GM23248 (cell line): ENCODE measurements at regions not wholly inside any gene's neighbourhood (a gene's known extent, or its start where the extent isn't known, plus 50 kb on each side); places are given as distances from the start of the nearest gene placed in this dataset.
A peak's percentile ranks its signal among the peaks of the same experiment; 100 is the strongest.

ENCODE experiments used
- DNase-seq: peaks from one replicate; pipeline ENCODE4 v3.0.0-alpha.2; 2015
- H2AFZ ChIP-seq: fragments of 200-600 bp; sonication (generic); 2 replicates; pipeline ENCODE4 v1.6.1; 2016; ENCODE audit warnings: antibody characterized with exemption
- H3F3A ChIP-seq: fragments of 200-600 bp; sonication (generic); 2 replicates; pipeline ENCODE4 v1.6.1; 2016; ENCODE audit warnings: mild to moderate bottlenecking, antibody characterized with exemption, mixed run types; ENCODE audit not compliant: insufficient read depth
- H3K27ac ChIP-seq: fragments of 200-600 bp; sonication (generic); 2 replicates; pipeline ENCODE4 v1.5.1; 2016; ENCODE audit warnings: mild to moderate bottlenecking
- H3K27me3 ChIP-seq: fragments of 200-600 bp; sonication (generic); replicated peaks from 2 replicates; pipeline ENCODE4 v1.6.1; 2016; ENCODE audit warnings: mild to moderate bottlenecking; ENCODE audit not compliant: insufficient read depth
- H3K36me3 ChIP-seq: fragments of 200-600 bp; sonication (generic); 2 replicates; pipeline ENCODE4 v1.6.1; 2016; ENCODE audit warnings: low read depth, mild to moderate bottlenecking
- H3K4me1 ChIP-seq: fragments of 200-600 bp; sonication (generic); 2 replicates; pipeline ENCODE4 v1.6.1; 2016; ENCODE audit warnings: mild to moderate bottlenecking; ENCODE audit not compliant: insufficient read depth
- H3K4me2 ChIP-seq: fragments of 200-600 bp; sonication (generic); one replicate; pipeline ENCODE4 v1.6.1; 2016; ENCODE audit warnings: mild to moderate bottlenecking; ENCODE audit not compliant: unreplicated experiment
- H3K4me3 ChIP-seq: fragments of 200-600 bp; sonication (generic); 2 replicates; pipeline ENCODE4 v1.5.1; 2016; ENCODE audit warnings: mild to moderate bottlenecking
- H3K79me2 ChIP-seq: fragments of 200-600 bp; sonication (generic); 2 replicates; pipeline ENCODE4 v1.6.1; 2016; ENCODE audit warnings: mild to moderate bottlenecking; ENCODE audit not compliant: insufficient read depth
- H3K9ac ChIP-seq: fragments of 200-600 bp; sonication (generic); 2 replicates; pipeline ENCODE4 v1.6.1; 2016; ENCODE audit warnings: mild to moderate bottlenecking
- H3K9me2 ChIP-seq: fragments of 200-600 bp; sonication (generic); 2 replicates; pipeline ENCODE4 v1.6.1; 2016; ENCODE audit warnings: mixed run types, mild to moderate bottlenecking, moderate library complexity; ENCODE audit not compliant: insufficient read depth
- H3K9me3 ChIP-seq: fragments of 200-600 bp; sonication (generic); one replicate; pipeline ENCODE4 v1.6.1; 2017; ENCODE audit warnings: low read depth
- H4K20me1 ChIP-seq: fragments of 200-600 bp; sonication (generic); 2 replicates; pipeline ENCODE4 v1.6.0; 2016; ENCODE audit not compliant: insufficient read depth
- EZH2 ChIP-seq: fragments of 200-600 bp; sonication (generic); IDR thresholded peaks from 2 replicates; pipeline ENCODE4 v1.6.1; 2018; ENCODE audit warnings: antibody characterized with exemption, mild to moderate bottlenecking; ENCODE audit not compliant: insufficient read depth, poor library complexity, severe bottlenecking
- EZH2phosphoT487 ChIP-seq: fragments of 200-600 bp; sonication (generic); IDR thresholded peaks from 2 replicates; pipeline ENCODE4 v1.6.1; 2018; ENCODE audit warnings: antibody characterized with exemption, moderate library complexity, mild to moderate bottlenecking, low read depth; ENCODE audit not compliant: insufficient read depth
- WGBS, 2 experiments: methylation state at CpG; one replicate each; pipeline ENCODE4 v1.1.6; 2015 to 2017; ENCODE audit warnings: low lambda C conversion rate in 2 of 2, low coverage in 1 of 2; ENCODE audit errors: missing lambda C conversion rate in 2 of 2; 5-methylcytosine and 5-hydroxymethylcytosine counted together
- in situ Hi-C: fragments of 300-500 bp; cut with MboI; formaldehyde crosslinking; loops from 2 replicates; pipeline ENCODE4 v1.15.0; 2020

- H3K79me2 ChIP-seq = no peaks in the 10 kb centered on the region
- H2AFZ ChIP-seq = no peak overlapping the region
- no peaks in the 10 kb centered on the region for H3K9me3 ChIP-seq
- H3K27me3 ChIP-seq = no peaks in the 10 kb centered on the region
- no peaks in the 10 kb centered on the region for H3F3A ChIP-seq
- H4K20me1 ChIP-seq = no peaks in the 10 kb centered on the region
- no peak overlapping the region for H3K27ac ChIP-seq
- TF ChIP-seq EZH2 (no peak), EZH2phosphoT487 (no peak)
- in situ Hi-C loops = no loop called here
- 26 to 36% methylated on average over 7 of the region's 7 CpGs for WGBS, 2 experiments
- no peak overlapping the region for H3K4me2 ChIP-seq
- H3K9ac ChIP-seq = no peak overlapping the region
- no peaks in the 10 kb centered on the region for H3K36me3 ChIP-seq
- H3K4me3 ChIP-seq = no peak overlapping the region
- no peaks in the 10 kb centered on the region for H3K9me2 ChIP-seq
- no peak for DNase-seq
- H3K4me1 ChIP-seq = no peaks in the 10 kb centered on the region
Measured at GRCh38 chr11:134700101-134700640, 288.1 kb upstream of the B3GAT1 start.

DNA sequence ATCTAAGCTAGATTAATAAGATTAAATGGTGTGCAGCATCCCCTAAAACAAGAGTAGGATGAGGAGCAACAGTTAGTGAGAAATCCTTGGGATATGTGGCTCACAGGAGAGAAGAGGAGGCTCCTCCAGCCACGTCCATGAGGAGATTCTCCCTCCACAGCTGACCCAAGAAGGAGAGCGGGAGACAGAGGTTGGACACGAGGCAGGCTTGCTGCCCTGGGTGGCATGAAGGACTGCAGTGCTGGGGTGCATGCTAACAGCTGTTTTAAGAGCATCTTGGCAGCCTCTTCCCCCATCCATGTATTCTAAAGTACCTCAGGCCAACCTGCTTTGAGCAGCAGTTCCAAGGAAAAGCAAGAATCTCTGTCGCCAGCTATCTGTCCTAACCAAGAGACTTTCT, 284.4 kb upstream of the B3GAT1 start:
- Histone ChIP-seq H3K27me3 (no peaks in the 10 kb centered on the region), H2AFZ (no peak overlapping the region), H3K4me1 (peaks cover 5% of the 10 kb centered on the region; the same call in 1 of the 2 replicates), H3K9ac (no peak overlapping the region), H3K4me3 (no peak overlapping the region), H3K27ac (no peak overlapping the region), H3K79me2 (no peaks in the 10 kb centered on the region), H3F3A (peaks cover 3% of the 10 kb centered on the region; the same call in 1 of the 2 replicates), H3K9me3 (no peaks in the 10 kb centered on the region), H3K36me3 (no peaks in the 10 kb centered on the region), H3K4me2 (no peak overlapping the region), H4K20me1 (no peaks in the 10 kb centered on the region), H3K9me2 (no peaks in the 10 kb centered on the region)
- DNase-seq = no peak
- in situ Hi-C loops = no loop called here
- TF ChIP-seq EZH2 = no peak
- no peak for TF ChIP-seq EZH2phosphoT487
- whole genome bisulfite sequencing, 2 experiments = 6 to 7% methylated on average over 4 of the region's 4 CpGs

DNA sequence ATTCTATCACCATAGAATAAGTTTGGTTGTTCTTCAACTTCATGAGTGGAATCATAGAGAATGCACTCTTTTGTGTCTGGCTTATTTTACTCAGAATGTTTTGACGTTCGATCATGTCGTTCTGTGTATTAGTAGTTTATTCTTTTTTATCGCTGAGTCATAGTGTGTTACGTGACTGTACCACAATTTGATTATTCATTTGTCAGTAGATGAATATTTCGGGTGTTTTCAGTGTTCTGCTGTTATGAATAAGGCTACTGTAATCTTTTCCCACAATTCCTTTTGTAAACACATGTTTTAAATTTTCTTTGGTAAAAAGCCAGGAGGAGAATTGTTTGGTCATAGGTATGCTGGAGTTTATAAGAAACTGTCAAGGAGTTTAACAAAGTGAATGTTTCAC, 279.9 kb upstream of the B3GAT1 start:
- 3% methylated on average over 6 of the region's 6 CpGs for WGBS, 2 experiments
- Histone ChIP-seq H3K27me3 (no peaks in the 10 kb centered on the region), H3K79me2 (no peaks in the 10 kb centered on the region), H3F3A (peaks cover 3% of the 10 kb centered on the region; the same call in 1 of the 2 replicates), H3K4me2 (peak overlapping the region; percentile 12), H2AFZ (0 out of 2 replicates have a peak overlapping the region, but pooled peaks have one; percentile 29), H3K36me3 (no peaks in the 10 kb centered on the region), H3K9ac (no peak overlapping the region), H3K4me3 (peak overlapping the region; percentile 29; the same call in 1 of the 2 replicates), H3K9me2 (no peaks in the 10 kb centered on the region), H3K9me3 (no peaks in the 10 kb centered on the region), H4K20me1 (no peaks in the 10 kb centered on the region), H3K4me1 (peaks cover 5% of the 10 kb centered on the region; the same call in 1 of the 2 replicates), H3K27ac (no peak overlapping the region)
- DNase-seq = peak; percentile 53
- in situ Hi-C loops = no loop called here
- TF ChIP-seq EZH2 (no peak), EZH2phosphoT487 (no peak)

- Histone ChIP-seq H3K9ac (no peak overlapping the region), H3K27ac (no peak overlapping the region), H3K79me2 (no peaks in the 10 kb centered on the region), H3K4me1 (peaks cover 5% of the 10 kb centered on the region; the same call in 1 of the 2 replicates), H3K9me2 (no peaks in the 10 kb centered on the region), H3K4me2 (peak overlapping the region; percentile 12), H2AFZ (0 out of 2 replicates have a peak overlapping the region, but pooled peaks have one; percentile 29), H3K9me3 (no peaks in the 10 kb centered on the region), H3F3A (peaks cover 3% of the 10 kb centered on the region; the same call in 1 of the 2 replicates), H4K20me1 (no peaks in the 10 kb centered on the region), H3K4me3 (peak overlapping the region; percentile 29; the same call in 1 of the 2 replicates), H3K36me3 (no peaks in the 10 kb centered on the region), H3K27me3 (no peaks in the 10 kb centered on the region)
- in situ Hi-C loops = no loop called here
- WGBS, 2 experiments = 1 to 4% methylated on average over 13 of the region's 13 CpGs
- peak; percentile 1 for DNase-seq
- TF ChIP-seq EZH2 = no peak
- no peak for TF ChIP-seq EZH2phosphoT487
Measured at GRCh38 chr11:134691295-134691873, 279.3 kb upstream of the B3GAT1 start.
